Transverse colon (tissue), 4 donors: ENCODE measurements at regions not wholly inside any gene's neighbourhood (a gene's known extent, or its start where the extent isn't known, plus 50 kb on each side); places are given as distances from the start of the nearest gene placed in this dataset.
"Not testable (repeated sequence)": the region's sequence is repeated elsewhere in the genome, so short reads cannot be mapped to it uniquely, and the experiment has no call there.

ENCODE experiments used
- DNase-seq: peaks from one replicate; pipeline ENCODE4 v3.0.0-alpha.2; 2019
- H3K27ac ChIP-seq, 4 donors: fragments of 200-600 bp; sonication (generic); 2 replicates each; pipeline ENCODE4 v1.5.1; 2016 to 2018; ENCODE audit warnings: inconsistent platforms in 4 of 4
- H3K27me3 ChIP-seq: fragments of 200-600 bp; sonication (generic); 2 replicates; pipeline ENCODE4 v1.5.1; 2017; ENCODE audit warnings: inconsistent platforms
- H3K36me3 ChIP-seq, 4 donors: fragments of 200-600 bp; sonication (generic); 2 replicates each; pipeline ENCODE4 v1.5.1; 2017 to 2019; ENCODE audit warnings: inconsistent platforms in 4 of 4
- H3K4me1 ChIP-seq, 4 donors: fragments of 200-600 bp; sonication (generic); 2 replicates each; pipeline ENCODE4 v1.5.1; 2017 to 2020; ENCODE audit warnings: inconsistent platforms in 4 of 4
- H3K4me3 ChIP-seq, 4 donors: fragments of 200-600 bp; sonication (generic); 1 replicate in 1 of 4; 2 replicates in 3 of 4; pipeline versions ENCODE4 v1.5.1 to v1.6.1; 2017 to 2019; ENCODE audit warnings: inconsistent platforms in 4 of 4
- H3K9me3 ChIP-seq, 2 donors: fragments of 200-600 bp; sonication (generic); 2 replicates each; pipeline ENCODE4 v1.5.1; 2017 to 2019; ENCODE audit warnings: inconsistent platforms in 2 of 2
- EP300 ChIP-seq: sonication (generic); formaldehyde crosslinking; IDR thresholded peaks from one replicate; pipeline ENCODE4 v1.6.1; 2017; ENCODE audit warnings: antibody characterized with exemption, low read depth
- POLR2A ChIP-seq: fragments of 450-650 bp; IDR thresholded peaks from one replicate; pipeline ENCODE4 v1.6.1; 2016; ENCODE audit warnings: antibody characterized with exemption, mild to moderate bottlenecking, moderate library complexity
- POLR2AphosphoS5 ChIP-seq, 3 donors: sonication (generic); formaldehyde crosslinking; IDR thresholded peaks; one replicate each; pipeline ENCODE4 v1.6.1; 2016; ENCODE audit warnings: antibody characterized with exemption in 3 of 3
- WGBS, 2 donors: methylation state at CpG; one replicate each; pipeline ENCODE4 v1.1.5; 2018; ENCODE audit warnings: low coverage in 1 of 2; 5-methylcytosine and 5-hydroxymethylcytosine counted together
- in situ Hi-C, 4 donors: fragments of 200-750 bp; cut with MboI; loops; one replicate each; pipeline versions ENCODE4 v1.15.0 to v1.15.1; 2017; ENCODE audit warnings: low sequenced_read_pairs in 3 of 4, low pct_ligation_motif_present in 1 of 4, low pct_unique_long_range_greater_than_20kb in 1 of 4
- intact Hi-C: fragments of 100-400 bp; cut with DNase I; formaldehyde crosslinking; loops from one replicate; pipeline ENCODE4 v1.15.1; 2023; ENCODE audit warnings: low total_unique reads
- TF ChIP-seq, protein P1 (sequence below), 5 experiments: fragments of 200-600 bp in 3 of 5; fragments of 450-650 bp in 2 of 5; sonication (generic) in 3 of 5; IDR thresholded peaks; 1 replicate in 2 of 5; 2 replicates in 3 of 5; pipeline ENCODE4 v1.5.1; 2016 to 2017; ENCODE audit warnings: antibody characterized with exemption in 5 of 5, inconsistent platforms in 3 of 5, mild to moderate bottlenecking in 2 of 5, moderate library complexity in 1 of 5

- intact Hi-C loops: no loop called here
- no peaks in the 10 kb centered on the region for H3K9me3 ChIP-seq
- H3K36me3 ChIP-seq: no peaks in the 10 kb centered on the region
- H3K4me1 ChIP-seq: no peaks in the 10 kb centered on the region
- no peak overlapping the region for H3K4me3 ChIP-seq
- TF ChIP-seq POLR2A (no peak), POLR2AphosphoS5 (IDR thresholded peaks at IDR 0.05) (no peak), EP300 (no peak)
- TF ChIP-seq, protein P1, sequence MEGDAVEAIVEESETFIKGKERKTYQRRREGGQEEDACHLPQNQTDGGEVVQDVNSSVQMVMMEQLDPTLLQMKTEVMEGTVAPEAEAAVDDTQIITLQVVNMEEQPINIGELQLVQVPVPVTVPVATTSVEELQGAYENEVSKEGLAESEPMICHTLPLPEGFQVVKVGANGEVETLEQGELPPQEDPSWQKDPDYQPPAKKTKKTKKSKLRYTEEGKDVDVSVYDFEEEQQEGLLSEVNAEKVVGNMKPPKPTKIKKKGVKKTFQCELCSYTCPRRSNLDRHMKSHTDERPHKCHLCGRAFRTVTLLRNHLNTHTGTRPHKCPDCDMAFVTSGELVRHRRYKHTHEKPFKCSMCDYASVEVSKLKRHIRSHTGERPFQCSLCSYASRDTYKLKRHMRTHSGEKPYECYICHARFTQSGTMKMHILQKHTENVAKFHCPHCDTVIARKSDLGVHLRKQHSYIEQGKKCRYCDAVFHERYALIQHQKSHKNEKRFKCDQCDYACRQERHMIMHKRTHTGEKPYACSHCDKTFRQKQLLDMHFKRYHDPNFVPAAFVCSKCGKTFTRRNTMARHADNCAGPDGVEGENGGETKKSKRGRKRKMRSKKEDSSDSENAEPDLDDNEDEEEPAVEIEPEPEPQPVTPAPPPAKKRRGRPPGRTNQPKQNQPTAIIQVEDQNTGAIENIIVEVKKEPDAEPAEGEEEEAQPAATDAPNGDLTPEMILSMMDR (IDR thresholded peaks at IDR 0.05): no peak
- no peaks in the 10 kb centered on the region for H3K27me3 ChIP-seq
- 44 to 79% methylated on average over 2 of the region's 2 CpGs for WGBS, 2 donors
- no peak for DNase-seq
- in situ Hi-C loops: no loop called here
- no peak overlapping the region for H3K27ac ChIP-seq
Observed at GRCh38 chr20:12942123-12942522, 66.6 kb upstream of the SPTLC3 start.

DNA sequence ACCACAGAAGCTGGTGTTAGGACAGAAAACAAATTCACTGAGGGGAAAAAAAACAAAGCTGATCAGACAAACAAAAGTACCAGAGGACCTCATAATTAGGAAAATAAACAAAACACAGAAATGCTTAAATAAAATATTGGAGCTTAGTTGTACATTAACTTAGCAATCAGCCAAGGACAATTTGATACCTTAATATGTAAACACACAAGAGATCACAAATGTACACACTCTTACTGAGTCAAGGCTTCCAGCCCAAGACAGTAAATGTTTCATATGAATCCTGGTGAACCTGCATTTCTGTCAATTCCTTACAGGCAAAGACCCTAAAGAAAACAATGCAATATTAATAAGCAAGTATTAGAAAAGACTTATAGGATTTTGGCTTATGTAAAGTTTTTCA, 62.0 kb upstream of the SPTLC3 start:
- H3K4me3 ChIP-seq: no peak overlapping the region
- in situ Hi-C loops (no loop called here), intact Hi-C loops (no loop called here)
- no peaks in the 10 kb centered on the region for H3K9me3 ChIP-seq
- TF ChIP-seq POLR2A (no peak), POLR2AphosphoS5 (IDR thresholded peaks at IDR 0.05) (no peak), EP300 (no peak)
- TF ChIP-seq, protein P1 (IDR thresholded peaks at IDR 0.05): no peak
- H3K4me1 ChIP-seq: no peaks in the 10 kb centered on the region
- no peak for DNase-seq
- H3K36me3 ChIP-seq: no peaks in the 10 kb centered on the region
- H3K27ac ChIP-seq: no peak overlapping the region
- H3K27me3 ChIP-seq: no peaks in the 10 kb centered on the region

GRCh38 chr20:12947691-12948090, 61.1 kb upstream of the SPTLC3 start:
- H3K4me3 ChIP-seq: no peak overlapping the region
- DNase-seq: no peak
- H3K36me3 ChIP-seq: no peaks in the 10 kb centered on the region
- in situ Hi-C loops: no loop called here
- H3K27ac ChIP-seq: no peak overlapping the region
- intact Hi-C loops: no loop called here
- H3K27me3 ChIP-seq: no peaks in the 10 kb centered on the region
- 73 to 80% methylated on average over 2 to 3 of the region's 3 CpGs for WGBS, 2 donors
- no peaks in the 10 kb centered on the region for H3K9me3 ChIP-seq
- H3K4me1 ChIP-seq: no peaks in the 10 kb centered on the region
- TF ChIP-seq POLR2A (no peak), EP300 (no peak), POLR2AphosphoS5 (IDR thresholded peaks at IDR 0.05) (no peak)
- TF ChIP-seq, protein P1 (IDR thresholded peaks at IDR 0.05): no peak

DNA sequence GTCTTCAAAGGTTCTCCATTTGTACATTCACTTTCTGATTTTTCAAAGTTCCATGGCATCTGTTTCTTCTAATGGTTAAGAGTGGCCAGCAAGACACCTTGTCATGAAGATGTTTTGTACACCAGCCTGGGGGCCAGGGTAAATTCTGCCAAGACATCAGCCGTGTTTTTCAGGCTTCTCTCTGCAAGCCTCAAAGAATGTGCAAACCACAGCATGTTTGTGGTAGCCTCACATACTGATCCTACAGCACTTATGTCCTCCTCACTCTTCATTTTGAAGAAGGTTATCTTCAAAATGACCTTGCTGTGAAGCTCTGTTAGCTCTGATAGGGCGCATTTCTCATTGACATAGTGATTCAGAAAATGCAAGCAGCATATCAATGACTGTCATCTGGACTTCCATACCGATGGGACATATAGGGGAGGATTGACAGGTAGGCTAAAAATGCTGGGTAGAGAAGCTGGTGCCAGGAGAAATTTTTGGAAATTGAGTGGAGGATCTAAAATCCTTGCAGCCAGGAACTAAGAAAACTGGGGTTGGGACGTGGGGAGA, 59.3 kb upstream of the SPTLC3 start:
- Histone ChIP-seq H3K4me1 (no peaks in the 10 kb centered on the region), H3K27me3 (no peaks in the 10 kb centered on the region), H3K27ac (no peak overlapping the region), H3K9me3 (no peaks in the 10 kb centered on the region), H3K36me3 (no peaks in the 10 kb centered on the region), H3K4me3 (no peak overlapping the region)
- 71 to 72% methylated on average over 4 of the region's 4 CpGs for WGBS, 2 donors
- intact Hi-C loops: no loop called here
- no peak for DNase-seq
- in situ Hi-C loops: no loop called here
- TF ChIP-seq, protein P1 (IDR thresholded peaks at IDR 0.05): no peak
- TF ChIP-seq POLR2A (no peak), POLR2AphosphoS5 (IDR thresholded peaks at IDR 0.05) (no peak), EP300 (no peak)

DNA sequence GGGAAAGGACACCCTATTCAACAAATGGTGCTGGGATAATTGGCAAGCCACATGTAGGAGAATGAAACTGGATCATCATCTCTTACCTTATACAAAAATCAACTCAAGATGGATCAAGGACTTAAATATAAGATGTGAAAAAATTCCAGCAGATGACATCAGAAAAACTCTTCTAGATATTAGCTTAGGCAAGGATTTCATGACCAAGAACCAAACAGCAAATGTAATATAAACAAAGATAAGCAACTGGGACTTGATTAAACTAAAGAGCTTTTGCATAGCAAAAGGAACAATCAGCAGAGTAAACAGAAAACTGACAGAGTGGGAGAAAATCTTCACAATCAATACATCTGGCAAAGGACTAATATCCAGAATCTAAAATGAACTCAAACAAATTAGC, 54.5 kb upstream of the SPTLC3 start:
- DNase-seq, H3K9me3 ChIP-seq, H3K27me3 ChIP-seq, H3K36me3 ChIP-seq, H3K4me3 ChIP-seq, H3K27ac ChIP-seq, in situ Hi-C loops, H3K4me1 ChIP-seq: not testable (repeated sequence)
- intact Hi-C loops: loop anchor here (2.0 kb wide), 1 partner anchor 45 kb away; no protein-coding TSS in a partner anchor
